ENCODE measurements at regions not wholly inside any gene's neighbourhood (a gene's known extent, or its start where the extent isn't known, plus 50 kb on each side); places are given as distances from the start of the nearest gene placed in this dataset.

DNA sequence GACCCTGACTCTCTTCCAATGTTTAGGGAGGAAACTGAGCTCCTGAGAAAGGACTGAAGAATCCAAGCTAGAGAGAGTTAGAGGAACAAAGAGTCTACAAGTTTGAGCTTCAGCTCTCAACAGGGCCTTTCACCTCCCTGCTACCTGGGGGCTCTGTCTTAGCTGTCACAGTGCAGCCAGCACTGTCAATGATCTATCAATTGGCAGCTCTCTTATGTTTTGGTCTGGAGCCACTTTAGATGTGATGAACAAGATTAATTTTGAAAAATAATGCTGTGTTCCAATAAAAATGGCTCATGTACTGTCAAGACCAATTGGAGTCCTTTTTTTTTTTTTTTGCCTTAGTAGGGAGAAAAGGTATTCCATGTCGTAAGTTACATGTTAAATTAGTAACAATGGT, 215.8 kb upstream of the TRIB2 start:
- Histone ChIP-seq H3K27ac (peak overlapping the region; percentile 71), H3K9me3 (no peaks in the 10 kb centered on the region), H3K4me1 (peaks cover 7% of the 10 kb centered on the region), H3K36me3 (no peaks in the 10 kb centered on the region), H3K4me3 (no peak overlapping the region), H3K27me3 (no peaks in the 10 kb centered on the region)
- TF ChIP-seq, protein P1, sequence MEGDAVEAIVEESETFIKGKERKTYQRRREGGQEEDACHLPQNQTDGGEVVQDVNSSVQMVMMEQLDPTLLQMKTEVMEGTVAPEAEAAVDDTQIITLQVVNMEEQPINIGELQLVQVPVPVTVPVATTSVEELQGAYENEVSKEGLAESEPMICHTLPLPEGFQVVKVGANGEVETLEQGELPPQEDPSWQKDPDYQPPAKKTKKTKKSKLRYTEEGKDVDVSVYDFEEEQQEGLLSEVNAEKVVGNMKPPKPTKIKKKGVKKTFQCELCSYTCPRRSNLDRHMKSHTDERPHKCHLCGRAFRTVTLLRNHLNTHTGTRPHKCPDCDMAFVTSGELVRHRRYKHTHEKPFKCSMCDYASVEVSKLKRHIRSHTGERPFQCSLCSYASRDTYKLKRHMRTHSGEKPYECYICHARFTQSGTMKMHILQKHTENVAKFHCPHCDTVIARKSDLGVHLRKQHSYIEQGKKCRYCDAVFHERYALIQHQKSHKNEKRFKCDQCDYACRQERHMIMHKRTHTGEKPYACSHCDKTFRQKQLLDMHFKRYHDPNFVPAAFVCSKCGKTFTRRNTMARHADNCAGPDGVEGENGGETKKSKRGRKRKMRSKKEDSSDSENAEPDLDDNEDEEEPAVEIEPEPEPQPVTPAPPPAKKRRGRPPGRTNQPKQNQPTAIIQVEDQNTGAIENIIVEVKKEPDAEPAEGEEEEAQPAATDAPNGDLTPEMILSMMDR (IDR thresholded peaks at IDR 0.05), result no peak
- ATAC-seq (no peak), DNase-seq (no peak)
- intact Hi-C loops (cut with DNase I), result no loop called here

DNA sequence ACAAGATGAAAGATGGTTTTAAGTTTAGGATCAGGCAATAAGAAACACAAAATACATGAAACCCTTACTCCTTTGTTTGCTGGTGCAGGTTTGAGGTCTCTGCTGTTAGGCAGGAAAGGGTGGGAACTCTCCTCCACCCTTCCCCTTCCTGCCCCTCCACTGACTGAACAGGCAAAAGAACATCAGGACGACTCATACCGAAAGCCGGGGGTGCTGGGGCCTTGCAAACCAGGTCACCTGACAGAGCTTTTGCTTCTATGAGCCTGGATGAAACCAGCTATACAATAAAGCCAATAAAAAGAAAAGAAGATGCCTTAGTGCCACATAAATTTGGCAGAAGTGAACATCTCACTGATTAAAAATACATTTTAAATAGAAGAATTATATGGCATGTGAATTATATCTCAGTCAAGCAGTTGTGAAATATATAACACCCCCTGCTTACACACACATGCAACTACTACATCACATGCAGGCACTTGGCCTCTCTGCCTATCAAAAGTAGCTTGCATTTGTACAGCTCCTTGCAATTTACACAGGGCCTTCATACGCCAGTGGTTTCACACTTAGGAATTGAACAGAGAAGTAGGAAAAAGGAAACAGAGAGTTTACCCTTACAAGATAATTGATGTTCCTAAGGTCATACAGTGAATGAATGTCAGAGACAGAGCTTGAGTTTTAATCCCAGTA, 215.1 kb upstream of the TRIB2 start:
- H3K4me1 ChIP-seq, result peaks cover 7% of the 10 kb centered on the region
- TF ChIP-seq, protein P1 (IDR thresholded peaks at IDR 0.05), result no peak
- intact Hi-C loops (cut with DNase I), result no loop called here
- H3K27me3 ChIP-seq, result no peaks in the 10 kb centered on the region
- ATAC-seq, result peak; percentile 82
- H3K4me3 ChIP-seq, result no peak overlapping the region
- H3K36me3 ChIP-seq, result no peaks in the 10 kb centered on the region
- no peak for DNase-seq
- H3K9me3 ChIP-seq, result no peaks in the 10 kb centered on the region
- peak overlapping the region; percentile 38 for H3K27ac ChIP-seq

GRCh38 chr2:12502759-12503158, 214.0 kb upstream of the TRIB2 start:
- no peaks in the 10 kb centered on the region for H3K9me3 ChIP-seq
- H3K27me3 ChIP-seq, result no peaks in the 10 kb centered on the region
- H3K4me3 ChIP-seq, result no peak overlapping the region
- intact Hi-C loops (cut with DNase I), result no loop called here
- no peak overlapping the region for H3K27ac ChIP-seq
- peak; percentile 60 for ATAC-seq
- peaks cover 7% of the 10 kb centered on the region for H3K4me1 ChIP-seq
- H3K36me3 ChIP-seq, result no peaks in the 10 kb centered on the region
- TF ChIP-seq, protein P1 (IDR thresholded peaks at IDR 0.05), result no peak
- no peak for DNase-seq

GRCh38 chr2:12504443-12504842, 212.3 kb upstream of the TRIB2 start:
- TF ChIP-seq, protein P1 (IDR thresholded peaks at IDR 0.05), result no peak
- H3K27ac ChIP-seq, result no peak overlapping the region
- H3K27me3 ChIP-seq, result no peaks in the 10 kb centered on the region
- H3K4me1 ChIP-seq, result peaks cover 7% of the 10 kb centered on the region
- no peaks in the 10 kb centered on the region for H3K36me3 ChIP-seq
- DNase-seq (no peak), ATAC-seq (no peak)
- intact Hi-C loops (cut with DNase I), result no loop called here
- no peaks in the 10 kb centered on the region for H3K9me3 ChIP-seq
- no peak overlapping the region for H3K4me3 ChIP-seq

DNA sequence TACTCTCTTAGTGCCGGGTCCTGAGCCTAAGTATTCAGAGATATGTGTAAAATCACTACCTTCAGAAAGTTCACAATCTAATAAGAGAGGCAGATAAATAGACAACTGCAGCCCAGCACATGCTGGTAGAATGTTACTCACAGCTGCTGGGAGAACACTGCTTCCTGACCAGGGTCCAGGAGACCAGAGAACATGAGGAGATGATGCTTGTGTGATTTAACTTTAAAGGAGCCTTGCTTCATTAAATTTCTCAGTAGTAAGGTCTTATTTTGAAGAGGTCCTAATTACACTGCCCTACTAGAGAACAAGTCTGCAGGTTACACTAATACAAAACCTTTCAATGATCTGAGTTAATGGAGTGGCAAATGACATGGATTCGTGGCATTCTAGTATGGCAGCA, 209.9 kb upstream of the TRIB2 start:
- ATAC-seq, result no peak
- Histone ChIP-seq H3K27ac (no peak overlapping the region), H3K36me3 (no peaks in the 10 kb centered on the region), H3K4me3 (no peak overlapping the region), H3K4me1 (peaks cover 3% of the 10 kb centered on the region), H3K9me3 (no peaks in the 10 kb centered on the region), H3K27me3 (no peaks in the 10 kb centered on the region)
- TF ChIP-seq, protein P1 (IDR thresholded peaks at IDR 0.05), result no peak
- no peak for DNase-seq
- intact Hi-C loops (cut with DNase I), result no loop called here

GRCh38 chr2:12507295-12507694, 209.4 kb upstream of the TRIB2 start:
- Histone ChIP-seq H3K9me3 (no peaks in the 10 kb centered on the region), H3K27me3 (no peaks in the 10 kb centered on the region), H3K4me1 (no peaks in the 10 kb centered on the region), H3K27ac (no peak overlapping the region), H3K4me3 (no peak overlapping the region), H3K36me3 (no peaks in the 10 kb centered on the region)
- peak; percentile 60 for ATAC-seq
- intact Hi-C loops (cut with DNase I), result no loop called here
- no peak for DNase-seq
- TF ChIP-seq, protein P1 (IDR thresholded peaks at IDR 0.05), result no peak
